ENCODE measurements at regions not wholly inside any gene's neighbourhood (a gene's known extent, or its start where the extent isn't known, plus 50 kb on each side); places are given as distances from the start of the nearest gene placed in this dataset.

DNA sequence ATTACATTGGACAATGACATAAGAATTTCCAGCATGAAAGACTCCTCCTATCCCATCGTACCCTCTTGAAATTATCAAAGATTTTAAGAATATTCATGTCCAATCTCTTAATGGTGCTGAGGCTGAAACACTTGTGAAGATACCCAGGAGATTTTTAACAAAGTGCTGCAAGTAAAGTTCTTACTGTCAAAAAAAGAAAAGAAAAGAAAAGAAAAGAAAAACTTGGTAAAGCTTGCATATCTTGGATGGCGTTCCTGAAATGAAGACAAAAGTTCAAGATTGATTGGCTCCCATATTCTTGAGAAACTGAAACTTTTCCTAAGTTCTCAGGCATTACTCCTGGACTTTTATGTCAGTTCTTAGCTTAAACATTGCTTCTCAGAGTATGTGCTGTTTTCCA, 1010.5 kb upstream of the PIK3C3 start:
- H3K4me3 ChIP-seq: no peak overlapping the region
- no peak overlapping the region for H3K9ac ChIP-seq (ENCODE audit: control insufficient read depth, insufficient read depth, low read length)
- in situ Hi-C loops (cut with MboI) (loop anchor here (25.0 kb wide), 1 partner anchor 793 kb away; no protein-coding TSS in a partner anchor), intact Hi-C loops (cut with micrococcal nuclease; ENCODE audit: unreplicated experiment) (no loop called here)
- H3K4me2 ChIP-seq (ENCODE audit: control insufficient read depth, insufficient read depth): no peak overlapping the region
- H3K27me3 ChIP-seq (replicated peaks in 1 of 2; ENCODE audit: control insufficient read depth in 2 of 2, insufficient read depth in 2 of 2, low read length in 1 of 2): no peaks in the 10 kb centered on the region
- no peak for DNase-seq (ENCODE audit: low read depth, low spot score)
- no peaks in the 10 kb centered on the region for H3K36me3 ChIP-seq (ENCODE audit: control insufficient read depth in 2 of 2, insufficient read depth in 2 of 2, low read length in 1 of 2)
- no peaks in the 10 kb centered on the region for H4K20me1 ChIP-seq (ENCODE audit: control insufficient read depth, insufficient read depth)
- RAD21 ChIA-PET (ENCODE audit: unreplicated experiment): interaction anchor here (2.2 kb wide), 1 partner anchor 152 kb away, joined by 5 read pairs; no protein-coding TSS in a partner anchor
- no peak overlapping the region for H2AFZ ChIP-seq (ENCODE audit: control insufficient read depth, low read depth, low read length)
- no peak for TF ChIP-seq CHD1 (IDR thresholded peaks at IDR 0.05; ENCODE audit: low read depth, low read length)
- CTCF ChIA-PET: interaction anchor here (1.5 kb wide), 1 partner anchor 152 kb away, joined by 4 read pairs; no protein-coding TSS in a partner anchor
- no peak overlapping the region for H3K27ac ChIP-seq (ENCODE audit: control insufficient read depth, insufficient read depth)
- ATAC-seq: no peak
- FAIRE-seq: no peak
- no TSS peak for BruUV-seq (replicated peaks)
- no peaks in the 10 kb centered on the region for H3K79me2 ChIP-seq (ENCODE audit: control insufficient read depth, insufficient read depth, low read length)
- no peaks in the 10 kb centered on the region for H3K4me1 ChIP-seq (ENCODE audit: control insufficient read depth, insufficient read depth, low read length)
- H3K9me3 ChIP-seq (replicated peaks; ENCODE audit: control insufficient read depth, insufficient read depth, low read length): no peaks in the 10 kb centered on the region
- 13% methylated on average over 2 of the region's 2 CpGs for WGBS (ENCODE audit: insufficient coverage, insufficient replicate concordance, low lambda C conversion rate, missing lambda C conversion rate)
- SMC1A ChIA-PET (ENCODE audit: uncharacterized antibody, unreplicated experiment): interaction anchor here (1.1 to 1.7 kb wide), 3 partner anchors 9 to 31 kb away, joined by 3 to 5 read pairs (median 4); no protein-coding TSS in a partner anchor
- POLR2A ChIA-PET: no interaction called here

DNA sequence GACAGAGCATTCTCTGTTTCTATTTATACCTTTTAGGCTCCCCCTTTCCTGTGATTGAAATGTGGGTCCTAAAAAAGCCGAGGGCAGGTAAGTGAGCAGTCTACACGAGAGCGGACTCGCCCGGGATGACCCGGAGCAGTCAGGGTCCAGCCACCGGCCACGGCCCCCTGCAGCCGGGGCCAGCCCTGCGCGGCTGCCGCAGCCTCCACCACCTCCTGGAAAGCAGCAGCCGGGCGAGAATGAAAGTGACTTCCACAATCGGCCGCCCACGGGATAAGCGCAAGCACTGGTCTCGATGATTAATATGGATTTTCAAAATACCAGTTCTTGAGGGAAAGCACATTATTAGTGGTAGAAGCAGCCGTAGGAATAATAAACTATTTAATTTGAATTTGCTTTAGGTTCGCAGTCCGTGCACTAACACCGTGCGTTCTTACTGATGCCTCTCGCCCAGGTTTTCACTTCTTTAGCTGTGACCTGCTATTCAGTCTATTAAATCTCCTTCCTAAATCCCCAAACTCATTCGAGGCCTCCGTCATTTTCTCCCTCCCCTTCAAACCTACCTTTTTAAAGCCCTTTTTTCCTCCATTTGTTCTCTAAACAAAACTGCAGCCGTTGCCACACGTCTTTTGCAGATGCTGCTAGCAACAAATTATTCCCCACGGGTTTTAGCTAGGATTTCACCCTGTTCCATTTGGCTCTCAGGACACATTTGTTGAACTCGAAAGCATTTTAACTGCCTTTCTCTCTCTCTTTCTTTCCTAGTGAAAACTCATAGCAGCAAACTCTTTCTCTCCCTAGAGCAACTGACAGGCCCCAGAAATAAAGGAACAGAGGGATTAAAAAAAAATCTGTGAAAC, 1015.1 kb upstream of the PIK3C3 start:
- RAD21 ChIA-PET (ENCODE audit: unreplicated experiment): no interaction called here
- no peaks in the 10 kb centered on the region for H3K36me3 ChIP-seq (ENCODE audit: control insufficient read depth in 2 of 2, insufficient read depth in 2 of 2, low read length in 1 of 2)
- SMC1A ChIA-PET (ENCODE audit: uncharacterized antibody, unreplicated experiment): no interaction called here
- H3K4me3 ChIP-seq: no peak overlapping the region
- FAIRE-seq (no peak), ATAC-seq (no peak), DNase-seq (ENCODE audit: low read depth, low spot score) (no peak)
- H3K4me2 ChIP-seq (ENCODE audit: control insufficient read depth, insufficient read depth): no peak overlapping the region
- no peak overlapping the region for H2AFZ ChIP-seq (ENCODE audit: control insufficient read depth, low read depth, low read length)
- intact Hi-C loops (cut with micrococcal nuclease; ENCODE audit: unreplicated experiment) (loop anchor here (10.0 kb wide), 1 partner anchor 455 kb away; no protein-coding TSS in a partner anchor), in situ Hi-C loops (cut with MboI) (loop anchor here (10.0 to 25.0 kb wide), 2 partner anchors 797 to 965 kb away; no protein-coding TSS in a partner anchor)
- POLR2A ChIA-PET: no interaction called here
- no peaks in the 10 kb centered on the region for H3K27me3 ChIP-seq (replicated peaks in 1 of 2; ENCODE audit: control insufficient read depth in 2 of 2, insufficient read depth in 2 of 2, low read length in 1 of 2)
- no peak overlapping the region for H3K9ac ChIP-seq (ENCODE audit: control insufficient read depth, insufficient read depth, low read length)
- no peaks in the 10 kb centered on the region for H3K4me1 ChIP-seq (ENCODE audit: control insufficient read depth, insufficient read depth, low read length)
- no peaks in the 10 kb centered on the region for H3K79me2 ChIP-seq (ENCODE audit: control insufficient read depth, insufficient read depth, low read length)
- 52% methylated on average over 31 of the region's 31 CpGs for WGBS (ENCODE audit: insufficient coverage, insufficient replicate concordance, low lambda C conversion rate, missing lambda C conversion rate)
- no peaks in the 10 kb centered on the region for H4K20me1 ChIP-seq (ENCODE audit: control insufficient read depth, insufficient read depth)
- H3K9me3 ChIP-seq (replicated peaks; ENCODE audit: control insufficient read depth, insufficient read depth, low read length): no peaks in the 10 kb centered on the region
- TF ChIP-seq CREM (IDR thresholded peaks at IDR 0.05; ENCODE audit: low read depth): no peak
- TF ChIP-seq ZNF207 (IDR thresholded peaks at IDR 0.05; ENCODE audit: borderline replicate concordance): no peak
- TF ChIP-seq BMI1 (IDR thresholded peaks at IDR 0.05; ENCODE audit: borderline replicate concordance): no peak
- no peak for TF ChIP-seq PAX8 (IDR thresholded peaks at IDR 0.05)
- no peak for TF ChIP-seq STAT1 (conservative IDR thresholded peaks at IDR 0.05)
- TF ChIP-seq ZBED1 (IDR thresholded peaks at IDR 0.05; ENCODE audit: borderline replicate concordance): no peak
- TF ChIP-seq, protein P1, sequence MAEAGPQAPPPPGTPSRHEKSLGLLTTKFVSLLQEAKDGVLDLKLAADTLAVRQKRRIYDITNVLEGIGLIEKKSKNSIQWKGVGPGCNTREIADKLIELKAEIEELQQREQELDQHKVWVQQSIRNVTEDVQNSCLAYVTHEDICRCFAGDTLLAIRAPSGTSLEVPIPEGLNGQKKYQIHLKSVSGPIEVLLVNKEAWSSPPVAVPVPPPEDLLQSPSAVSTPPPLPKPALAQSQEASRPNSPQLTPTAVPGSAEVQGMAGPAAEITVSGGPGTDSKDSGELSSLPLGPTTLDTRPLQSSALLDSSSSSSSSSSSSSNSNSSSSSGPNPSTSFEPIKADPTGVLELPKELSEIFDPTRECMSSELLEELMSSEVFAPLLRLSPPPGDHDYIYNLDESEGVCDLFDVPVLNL (IDR thresholded peaks at IDR 0.05; ENCODE audit: low read depth, low read length): no peak
- TF ChIP-seq YBX1 (IDR thresholded peaks at IDR 0.05): no peak
- no peak for TF ChIP-seq MTA3 (IDR thresholded peaks at IDR 0.05; ENCODE audit: borderline replicate concordance, low read length)
- no peak for TF ChIP-seq FOXM1 (IDR thresholded peaks at IDR 0.05; ENCODE audit: low read depth, low read length)
- no peak for TF ChIP-seq YY1 (IDR thresholded peaks at IDR 0.05; ENCODE audit: low read depth, low read length)
- TF ChIP-seq POLR2AphosphoS5 (IDR thresholded peaks at IDR 0.05; ENCODE audit: low read length): no peak
- no peak overlapping the region for H3K27ac ChIP-seq (ENCODE audit: control insufficient read depth, insufficient read depth)
- no TSS peak for BruUV-seq (replicated peaks)
- CTCF ChIA-PET: interaction anchor here (0.6 to 1.8 kb wide), 2 partner anchors 13 to 145 kb away, joined by 3 to 5 read pairs; no protein-coding TSS in a partner anchor

Data from GM12878 (cell line).